ENCODE measurements at regions not wholly inside any gene's neighbourhood (a gene's known extent, or its start where the extent isn't known, plus 50 kb on each side); places are given as distances from the start of the nearest gene placed in this dataset.

DNA sequence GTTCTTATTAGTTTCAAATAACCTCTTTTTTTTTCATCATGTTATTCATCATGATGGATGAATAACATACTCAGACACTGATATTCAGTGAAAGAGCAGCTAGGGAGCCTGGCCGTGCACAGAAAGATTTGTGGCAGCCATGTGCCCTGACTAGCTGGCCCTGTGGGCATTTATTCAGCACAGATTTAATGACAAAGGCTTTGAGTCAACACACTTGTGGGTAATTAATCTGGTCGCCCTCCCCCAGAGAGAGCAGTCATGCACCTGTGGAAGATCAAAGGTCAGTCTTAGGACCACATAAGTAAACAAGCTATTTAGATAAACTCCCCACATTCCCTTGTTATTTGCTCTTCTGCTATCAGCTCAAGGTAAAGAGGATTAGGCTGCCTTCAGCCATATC lies 153.2 kb upstream of the HMCN1 start:
- DNase-seq (ENCODE audit: low spot score), result no peak

DNA sequence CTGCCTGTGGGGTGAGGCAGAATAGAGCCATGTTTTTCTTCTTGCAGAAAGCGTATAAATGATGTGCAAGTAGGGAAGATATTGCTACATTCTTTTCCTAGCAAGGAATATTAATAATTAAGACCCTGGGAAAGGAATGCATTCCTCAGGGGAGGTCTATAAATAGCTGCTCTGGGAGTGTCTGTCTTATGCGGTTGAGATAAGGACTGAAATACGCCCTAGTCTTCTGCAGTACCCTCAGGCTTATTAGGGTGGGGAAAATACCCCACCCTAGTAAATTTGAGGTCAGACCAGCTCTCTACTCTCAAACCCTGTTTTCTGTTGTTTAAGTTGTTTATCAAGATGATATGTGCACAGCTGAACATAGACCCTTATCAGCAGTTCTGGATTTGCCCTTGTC lies 155.9 kb upstream of the HMCN1 start:
- no peak for DNase-seq (ENCODE audit: low spot score)

DNA sequence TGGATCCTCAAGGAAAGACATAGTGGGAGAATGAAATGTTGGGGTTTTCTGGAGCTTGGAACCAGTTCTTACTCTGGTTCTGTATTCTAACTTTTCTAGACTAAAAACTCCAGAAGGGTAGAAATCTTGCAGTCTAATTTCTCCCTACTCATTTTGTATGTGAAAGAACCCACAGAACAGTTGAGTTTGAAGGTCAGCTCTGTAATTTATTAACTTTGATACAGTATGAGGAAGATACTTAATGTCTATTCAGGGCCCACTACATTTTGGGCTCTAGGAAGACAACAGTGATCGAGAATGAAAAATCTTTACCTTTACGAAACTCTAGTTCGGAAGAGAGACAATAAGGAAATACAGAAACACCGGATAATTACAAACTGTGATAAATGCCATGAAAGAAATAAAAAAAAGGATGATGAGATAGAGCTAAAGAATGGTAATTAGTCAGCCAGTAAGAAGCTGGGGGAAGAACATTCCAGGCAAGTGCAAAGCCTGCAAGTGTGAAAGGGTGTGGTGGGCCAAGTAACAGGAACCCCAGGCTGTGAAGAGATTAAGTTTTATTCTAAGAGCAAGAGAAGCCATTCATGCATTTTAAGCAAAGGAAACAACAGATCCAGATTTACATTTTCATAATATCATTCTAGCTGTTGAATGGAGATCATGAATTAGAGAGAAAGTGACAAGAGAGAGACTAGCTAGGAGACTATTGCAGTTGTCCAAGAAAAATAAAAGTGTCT lies 159.9 kb upstream of the HMCN1 start:
- no peak for DNase-seq (ENCODE audit: low spot score)

DNA sequence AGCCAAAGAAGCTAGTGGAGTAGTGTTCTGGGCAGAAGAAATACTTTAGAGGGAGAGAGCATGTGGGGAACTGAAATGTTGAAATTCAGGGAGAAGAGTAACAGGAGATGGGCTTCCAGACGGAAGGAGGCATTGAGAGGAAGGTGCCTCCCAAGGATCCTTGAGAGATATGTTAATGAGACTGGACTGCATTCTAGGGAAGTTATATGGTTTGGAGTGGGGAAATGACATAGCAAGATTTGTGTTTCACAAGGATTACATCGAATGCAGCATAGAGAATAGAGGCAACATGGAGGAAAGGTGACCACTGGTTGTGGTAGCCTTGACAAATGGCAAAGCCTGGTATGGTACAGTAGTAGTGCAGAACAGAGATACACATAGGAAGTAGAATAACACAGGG lies 160.5 kb upstream of the HMCN1 start:
- no peak for DNase-seq (ENCODE audit: low spot score)

DNA sequence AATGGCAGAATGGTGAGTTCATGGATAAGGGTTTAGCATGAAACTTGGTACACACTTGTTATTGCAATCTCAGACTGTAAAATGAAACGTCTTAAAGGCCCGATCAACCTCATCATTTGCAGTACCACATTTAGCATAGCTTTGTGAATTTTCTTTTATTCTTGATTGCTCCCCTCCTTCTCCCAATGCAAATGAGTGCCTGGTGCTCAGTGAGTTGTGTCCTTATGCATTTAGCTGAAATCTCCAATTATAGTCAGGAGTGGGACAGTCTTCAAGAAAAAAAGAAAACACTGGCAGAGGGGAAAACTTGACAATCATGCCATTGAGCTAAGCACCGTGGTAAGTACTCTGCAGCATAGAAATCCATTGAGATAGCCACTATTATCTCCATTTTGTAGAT lies 161.0 kb upstream of the HMCN1 start:
- DNase-seq (ENCODE audit: low spot score), result no peak

DNA sequence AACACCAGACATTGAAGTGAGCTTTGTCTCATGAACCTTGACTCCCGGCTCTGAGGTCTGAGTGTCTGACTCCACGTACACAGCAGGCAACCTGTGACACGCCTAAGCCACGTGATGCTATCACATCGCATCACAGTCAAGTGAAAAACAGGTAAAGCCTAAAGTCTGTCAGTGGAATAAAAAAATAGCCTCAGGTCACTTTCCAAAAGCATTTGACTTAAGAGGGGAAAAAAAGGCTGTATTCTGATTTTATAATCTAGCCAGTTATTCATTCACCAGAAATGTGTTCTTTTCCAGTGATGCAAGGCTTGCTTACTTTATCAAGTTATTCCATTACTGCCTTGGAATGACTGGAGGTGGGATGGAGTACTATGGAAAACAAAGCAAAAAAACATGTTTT lies 163.2 kb upstream of the HMCN1 start:
- no peak for DNase-seq (ENCODE audit: low spot score)

DNA sequence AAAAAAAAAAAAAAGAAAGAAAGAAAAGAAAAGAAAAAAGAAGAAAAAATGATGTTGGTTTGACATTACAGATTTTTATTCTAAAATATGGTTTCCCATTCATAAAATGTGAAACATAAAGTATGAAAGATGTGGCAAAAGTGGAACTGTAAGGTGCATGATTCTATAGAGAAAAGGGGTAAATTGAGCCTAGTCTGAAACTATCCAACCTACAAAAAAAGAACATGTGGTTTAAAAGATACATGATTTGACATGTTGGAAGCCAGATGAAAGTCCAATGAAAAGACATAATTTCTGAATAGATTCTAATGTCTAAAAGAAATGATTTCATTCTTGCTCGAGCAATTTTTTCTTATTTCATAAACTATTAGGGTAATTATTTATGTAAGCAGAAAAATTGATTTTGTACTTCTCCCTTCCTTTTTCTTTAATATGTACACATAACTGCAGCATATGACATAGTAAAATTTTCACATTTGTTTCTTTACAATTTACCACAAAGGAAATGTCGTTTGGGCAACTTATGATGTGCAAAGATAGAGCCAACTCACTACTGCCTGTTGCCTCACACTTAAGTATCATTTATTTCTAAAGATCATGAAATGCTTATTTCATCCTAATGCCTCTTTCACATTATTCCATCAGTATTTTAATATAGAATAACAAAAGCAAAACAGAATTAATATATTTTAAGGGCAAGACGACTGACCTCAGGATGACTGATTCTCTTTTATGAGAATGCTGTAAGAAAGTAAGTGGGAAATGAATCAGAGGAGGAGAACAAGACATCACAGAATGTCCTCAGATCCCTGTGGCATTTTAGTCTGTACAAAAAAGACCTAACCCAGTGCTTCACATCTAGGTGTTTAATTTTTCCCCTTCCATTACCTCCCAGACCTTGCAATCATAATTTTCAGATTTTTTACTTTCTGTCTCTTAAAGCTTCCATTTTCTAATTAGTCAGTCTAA lies 165.8 kb upstream of the HMCN1 start:
- no peak for DNase-seq (ENCODE audit: low spot score)

DNA sequence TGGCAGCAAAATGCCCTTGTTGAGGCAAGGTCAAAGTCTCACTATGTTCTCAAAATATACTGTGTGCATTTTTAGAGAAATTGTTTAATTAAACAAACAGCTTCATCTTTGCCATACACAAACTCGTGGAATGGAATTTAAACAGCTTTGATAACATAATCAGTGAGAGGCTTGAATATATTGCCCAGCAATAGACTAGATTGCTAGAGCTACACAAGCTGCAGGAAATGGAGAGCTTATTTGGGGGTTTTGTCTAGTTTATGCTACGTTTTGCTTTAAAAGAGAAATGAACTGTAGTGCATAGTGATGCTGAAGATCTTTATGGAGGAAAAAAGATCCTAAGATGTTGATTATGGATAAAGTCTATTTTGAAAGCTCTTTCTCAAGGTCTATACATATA lies 166.8 kb upstream of the HMCN1 start:
- no peak for DNase-seq (ENCODE audit: low spot score)

DNA sequence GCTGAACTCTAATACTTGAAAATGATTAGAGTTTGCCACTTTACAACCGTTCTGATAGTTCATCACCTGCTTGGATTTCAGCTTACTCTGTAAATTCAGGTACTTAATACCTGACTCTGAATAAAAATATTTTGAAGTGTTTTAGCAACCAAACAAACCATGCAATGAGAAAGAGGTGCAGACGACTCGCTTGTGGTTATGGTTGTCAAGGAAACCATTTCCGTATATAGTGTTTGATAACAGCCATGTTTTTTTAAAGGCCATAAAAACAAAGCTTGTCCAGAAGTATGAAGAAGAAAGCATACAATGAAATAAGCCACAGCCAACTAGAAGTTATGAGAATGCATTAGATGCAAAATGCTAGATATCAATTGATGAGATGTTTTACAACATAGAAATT lies 167.2 kb upstream of the HMCN1 start:
- peak; percentile 90 for DNase-seq (ENCODE audit: low spot score)

DNA sequence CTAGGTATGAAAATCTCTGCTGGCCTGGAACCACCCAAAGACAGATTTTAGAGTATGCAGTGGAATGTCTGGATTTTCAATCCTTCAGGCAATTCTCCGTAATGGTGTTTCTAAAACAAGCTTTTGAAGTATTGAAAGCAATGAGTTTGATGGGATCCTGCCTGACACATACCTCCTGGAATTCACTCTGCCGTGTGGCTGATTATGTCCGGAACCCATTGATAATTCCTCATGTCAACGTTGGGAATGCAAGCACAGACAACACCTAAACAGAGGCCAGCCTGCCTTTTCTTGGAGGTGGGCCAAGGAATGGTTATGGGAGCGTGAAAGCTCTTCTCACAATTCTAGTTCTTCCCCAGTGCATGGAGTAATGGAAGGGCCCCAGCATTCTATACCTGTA lies 168.9 kb upstream of the HMCN1 start:
- peak; percentile 92 for DNase-seq (ENCODE audit: low spot score)

DNA sequence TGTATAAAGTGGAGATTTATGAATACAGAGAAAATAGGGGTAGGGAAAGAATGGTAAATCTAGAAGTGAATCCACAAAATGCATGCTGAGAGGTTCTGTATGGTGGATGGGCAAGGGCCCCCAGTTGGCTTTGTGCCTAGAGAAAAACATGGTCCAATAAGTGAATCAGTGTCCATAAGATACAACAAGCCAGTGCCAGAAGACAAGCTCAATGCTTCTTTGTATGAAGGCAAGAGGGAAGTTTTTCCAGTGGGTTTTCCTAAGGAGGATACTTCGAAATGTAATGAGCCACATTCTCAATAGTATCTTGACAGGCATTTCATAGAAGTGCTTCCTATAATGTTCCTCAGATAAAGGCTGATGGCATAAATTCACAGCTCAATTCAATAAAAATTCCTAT lies 169.4 kb upstream of the HMCN1 start:
- no peak for DNase-seq (ENCODE audit: low spot score)

DNA sequence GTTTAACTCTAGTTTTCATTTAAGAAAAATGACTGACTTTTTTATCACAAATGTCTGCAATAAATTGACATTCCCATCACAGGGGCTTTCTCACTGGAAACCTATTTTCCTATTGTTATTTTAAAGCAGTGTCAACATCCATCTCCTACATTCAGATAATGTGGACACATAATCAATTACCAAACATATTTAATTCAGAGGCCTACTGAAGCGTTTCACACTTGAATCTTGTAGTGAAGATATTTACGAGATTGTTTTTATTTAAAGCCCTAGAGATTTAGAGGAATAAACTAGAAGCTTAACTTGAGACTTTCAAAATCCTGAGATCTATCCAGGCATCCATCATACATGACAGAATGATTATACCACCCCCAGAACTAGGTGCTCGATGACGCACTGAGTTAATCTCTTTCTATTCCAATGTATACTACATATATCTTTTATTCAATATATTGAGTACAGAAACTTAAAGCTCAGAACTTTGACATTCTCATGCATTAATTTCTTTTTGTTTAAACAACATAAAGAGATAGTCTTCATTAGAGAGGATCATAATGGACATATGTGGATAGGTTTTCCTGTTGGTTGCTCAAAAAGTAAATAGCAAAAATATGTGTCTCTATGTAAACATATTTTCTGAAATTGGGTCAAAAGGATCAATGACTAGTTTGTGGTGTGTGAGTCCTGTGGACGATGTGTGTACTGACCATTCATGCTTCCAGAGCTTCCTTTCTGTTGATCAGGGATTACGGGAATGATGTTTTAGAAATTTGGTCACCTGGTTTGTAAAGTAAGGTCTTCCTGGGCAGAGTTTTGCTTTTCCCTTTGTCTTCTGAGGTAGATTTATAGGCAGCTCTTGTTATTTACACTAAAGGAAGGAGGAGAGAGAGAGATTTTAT lies 171.5 kb upstream of the HMCN1 start:
- no peak for DNase-seq (ENCODE audit: low spot score)

DNA sequence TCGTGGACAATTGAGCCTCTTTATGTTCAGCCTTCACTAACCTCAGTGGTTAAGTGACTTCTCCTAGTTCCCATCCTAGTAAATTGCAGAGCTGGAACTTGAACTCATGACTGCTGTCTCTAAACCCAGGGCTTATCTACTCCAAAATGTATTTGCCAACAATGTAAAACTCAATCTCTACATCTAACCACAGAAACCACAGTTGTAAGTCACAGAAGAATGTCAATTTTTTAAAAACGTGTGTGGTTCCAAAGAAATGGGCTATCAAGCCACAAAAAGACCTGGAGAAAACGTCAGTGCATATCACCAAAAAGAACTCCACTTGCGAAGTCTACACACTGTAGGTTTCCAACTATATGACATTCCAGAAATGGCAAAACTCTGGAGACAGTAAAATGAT lies 172.6 kb upstream of the HMCN1 start:
- DNase-seq (ENCODE audit: low spot score), result no peak

DNA sequence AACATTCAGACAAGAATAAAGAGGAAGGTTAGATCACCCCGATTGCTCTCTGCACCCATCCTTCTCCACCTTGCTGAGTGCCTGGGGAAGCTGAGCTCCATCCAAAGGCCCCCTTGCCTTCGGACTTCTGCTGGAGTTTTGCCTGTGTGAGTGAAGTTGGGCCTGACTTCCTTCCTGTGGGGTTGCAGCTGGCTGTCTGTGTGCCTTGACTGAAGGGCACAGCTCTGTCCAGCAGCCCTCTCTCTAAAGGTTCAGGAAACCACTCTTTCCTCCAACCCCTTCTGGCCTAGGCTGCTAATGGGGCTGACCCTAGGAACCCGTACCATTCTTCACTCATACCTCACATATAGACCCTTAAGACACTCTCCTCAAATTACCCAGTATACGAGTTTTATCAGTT lies 173.4 kb upstream of the HMCN1 start:
- no peak for DNase-seq (ENCODE audit: low spot score)

DNA sequence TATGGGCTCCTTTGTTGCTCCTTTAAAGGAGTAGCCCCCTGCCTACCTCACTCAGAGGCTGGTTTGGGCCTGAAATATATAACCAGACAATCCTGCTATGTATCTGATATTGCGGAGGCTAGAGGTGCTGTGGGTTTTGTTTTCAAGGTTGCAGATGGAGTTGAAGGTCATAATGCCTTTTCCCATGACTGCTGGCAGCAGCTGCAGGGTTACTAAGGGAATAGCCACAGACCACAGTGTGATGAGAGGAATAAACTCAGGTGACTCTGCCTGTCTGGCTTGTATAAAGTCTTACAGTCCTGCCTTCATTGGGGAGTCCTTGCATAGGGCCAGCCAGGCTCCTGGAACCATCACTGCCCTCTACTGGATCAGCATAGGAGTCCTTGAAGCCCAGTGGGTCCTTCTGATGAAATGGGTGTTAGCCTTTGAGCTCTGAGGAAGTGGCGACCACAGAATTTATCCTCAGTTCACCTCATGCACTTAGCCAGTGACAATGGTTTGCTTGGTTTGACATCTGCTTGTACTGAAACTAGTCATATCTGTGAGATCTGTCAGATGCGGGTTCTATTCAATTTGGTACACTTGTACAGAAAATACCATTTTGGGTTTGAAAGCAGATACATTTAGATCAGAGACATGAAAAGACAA lies 174.4 kb upstream of the HMCN1 start:
- peak; percentile 78 for DNase-seq (ENCODE audit: low spot score)

DNA sequence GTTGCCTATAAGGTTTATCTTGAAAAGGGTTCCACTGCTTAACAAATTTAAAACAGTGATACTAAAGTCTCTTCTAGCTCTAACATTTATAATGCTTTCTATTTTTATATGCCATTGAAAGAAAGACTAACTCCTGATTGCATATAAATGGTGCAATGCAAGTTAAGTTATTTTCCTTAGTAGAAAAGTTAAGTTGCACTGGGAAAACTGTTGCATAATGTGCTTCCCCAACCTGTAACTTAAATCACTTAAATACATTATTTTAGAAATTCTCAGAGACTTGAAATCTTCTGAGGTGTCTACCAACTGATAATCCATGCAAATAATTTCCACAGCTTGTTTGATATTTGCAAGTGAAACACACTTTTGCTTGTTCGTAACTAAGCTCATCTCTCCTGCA lies 175.0 kb upstream of the HMCN1 start:
- DNase-seq (ENCODE audit: low spot score), result no peak

DNA sequence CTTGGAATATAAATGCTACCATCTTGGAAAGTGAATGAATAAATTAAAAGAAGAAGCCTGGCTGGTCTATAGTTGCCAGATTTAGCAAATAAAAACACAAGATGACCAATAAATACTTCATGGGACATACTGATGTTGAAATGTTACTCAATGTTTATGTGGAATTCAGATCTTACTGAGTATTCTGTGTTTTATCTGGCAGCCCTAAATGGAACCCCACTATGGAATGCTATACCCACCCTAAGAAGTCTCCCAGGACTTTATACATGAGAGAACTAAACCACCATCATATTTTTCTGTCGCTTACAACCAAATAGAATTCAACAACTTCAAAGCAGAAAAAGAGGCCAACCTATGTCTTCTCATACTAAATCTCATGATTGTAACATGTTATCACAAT lies 177.6 kb upstream of the HMCN1 start:
- DNase-seq (ENCODE audit: low spot score), result no peak

DNA sequence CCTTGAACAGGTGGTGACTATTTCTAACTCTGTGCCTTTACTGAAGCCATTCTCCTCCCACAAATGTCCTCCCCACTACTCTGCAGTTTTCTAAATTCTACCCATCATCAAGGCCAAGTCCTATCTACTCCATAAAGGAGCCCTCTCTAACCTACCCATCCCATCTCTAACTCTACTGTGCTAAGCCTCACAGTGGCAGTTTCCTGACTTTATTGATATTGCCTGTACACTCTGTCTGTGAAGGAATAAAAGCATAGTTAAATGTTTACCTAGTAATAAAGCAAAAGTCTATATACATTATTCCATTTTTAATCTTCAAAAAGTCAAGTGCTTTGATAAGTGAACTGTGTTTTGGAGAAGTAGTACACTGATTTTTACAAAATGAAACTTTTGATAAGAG lies 178.4 kb upstream of the HMCN1 start:
- no peak for DNase-seq (ENCODE audit: low spot score)

DNA sequence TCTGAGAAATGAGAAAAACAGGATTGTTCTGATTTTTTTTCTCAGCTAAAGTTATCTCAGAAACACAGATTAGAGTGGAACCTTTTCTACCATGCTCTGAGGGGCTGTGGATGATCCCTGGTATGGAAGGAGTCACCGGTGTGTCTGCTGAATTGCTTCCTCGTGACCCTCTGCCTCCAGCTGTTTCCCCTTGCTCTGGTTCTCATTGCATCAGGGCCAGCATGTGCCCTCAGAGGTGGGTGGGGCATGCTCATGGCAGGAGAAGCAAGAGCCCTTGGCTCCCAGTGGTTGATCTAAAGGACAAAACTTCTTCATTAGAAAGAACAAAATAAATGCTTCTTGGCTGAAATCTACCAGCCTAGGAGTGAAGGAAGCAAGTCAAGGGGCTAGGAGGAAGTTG lies 183.2 kb upstream of the HMCN1 start:
- DNase-seq (ENCODE audit: low spot score), result no peak

DNA sequence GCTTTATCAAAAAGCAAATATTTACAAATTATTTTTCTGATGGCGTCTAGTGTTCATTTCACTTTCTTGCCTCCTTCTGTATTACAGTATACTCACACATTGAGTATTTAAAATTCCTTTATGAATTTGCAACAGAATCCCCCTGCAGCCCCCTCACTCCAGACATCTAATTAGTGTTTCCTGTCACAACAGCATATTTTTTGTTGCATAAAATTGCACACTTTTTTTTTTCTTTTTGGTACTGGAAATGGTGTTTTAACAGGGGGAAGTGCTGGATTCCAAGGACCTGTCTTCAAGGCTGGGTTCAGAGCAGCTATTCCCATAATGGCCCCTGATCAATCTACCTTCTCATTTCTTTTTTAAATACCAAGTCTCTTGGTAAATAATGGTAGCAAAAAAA lies 184.3 kb upstream of the HMCN1 start:
- DNase-seq (ENCODE audit: low spot score), result no peak

DNA sequence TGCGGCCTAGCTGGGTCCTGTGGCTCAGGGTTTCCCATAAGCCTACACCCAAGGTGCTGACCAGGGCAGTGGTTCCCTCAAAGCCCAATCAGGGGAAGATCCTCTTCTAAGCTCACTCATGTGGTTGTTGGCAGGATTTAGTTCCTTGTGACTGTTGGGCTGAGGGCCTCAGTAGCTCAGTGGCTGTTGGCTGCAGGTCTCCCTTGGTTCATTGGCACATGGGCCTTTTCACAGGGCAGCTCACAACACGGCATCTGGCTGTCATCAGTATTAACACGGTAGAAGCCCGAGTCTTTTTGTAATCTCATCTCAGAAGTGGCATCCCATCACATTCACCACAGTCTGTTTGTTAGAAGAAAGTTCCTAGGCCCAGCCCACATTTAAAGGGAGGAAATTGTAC lies 188.2 kb upstream of the HMCN1 start:
- DNase-seq (ENCODE audit: low spot score), result no peak

Measured in HT-29 (cell line).